ENCODE measurements at regions not wholly inside any gene's neighbourhood (a gene's known extent, or its start where the extent isn't known, plus 50 kb on each side); places are given as distances from the start of the nearest gene placed in this dataset.
"Not testable (repeated sequence)": the region's sequence is repeated elsewhere in the genome, so short reads cannot be mapped to it uniquely, and the experiment has no call there.

DNA sequence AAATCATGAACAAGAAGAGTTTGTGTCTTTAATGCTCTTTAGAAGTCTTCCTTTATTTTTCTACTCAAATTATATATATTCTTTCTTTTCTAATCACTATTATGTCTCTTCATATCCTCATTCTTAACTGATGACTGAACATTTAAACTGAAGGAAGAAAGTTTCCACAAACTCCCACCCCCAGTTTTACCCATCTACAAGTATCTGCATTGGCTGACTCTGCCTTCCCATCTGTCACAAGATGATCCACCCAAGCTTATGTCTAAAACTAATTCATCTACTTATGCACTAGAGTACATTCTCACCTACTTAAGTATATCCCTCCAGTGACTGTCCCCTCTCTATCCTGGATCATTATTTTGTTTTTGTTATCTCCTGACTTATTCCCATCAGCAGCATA is 344.5 kb downstream of the PRR16 start:
- H3K27me3 ChIP-seq (ENCODE audit: control insufficient read depth in 1 of 2, insufficient read depth in 2 of 2, low read length in 2 of 2): no peaks in the 10 kb centered on the region
- no peak overlapping the region for H3K4me3 ChIP-seq (ENCODE audit: low read length in 2 of 2)
- H3K27ac ChIP-seq (ENCODE audit: low read length): no peak overlapping the region
- no peaks in the 10 kb centered on the region for H3K9me3 ChIP-seq (ENCODE audit: control insufficient read depth in 2 of 2, low read length in 2 of 2)
- no peaks in the 10 kb centered on the region for H3K36me3 ChIP-seq (ENCODE audit: control insufficient read depth in 2 of 2, insufficient read depth in 2 of 2, low read length in 2 of 2)
- no peak overlapping the region for H3K9ac ChIP-seq (ENCODE audit: low read length in 2 of 2)
- H3K4me1 ChIP-seq (ENCODE audit: control insufficient read depth, insufficient read depth, low read length): no peaks in the 10 kb centered on the region

DNA sequence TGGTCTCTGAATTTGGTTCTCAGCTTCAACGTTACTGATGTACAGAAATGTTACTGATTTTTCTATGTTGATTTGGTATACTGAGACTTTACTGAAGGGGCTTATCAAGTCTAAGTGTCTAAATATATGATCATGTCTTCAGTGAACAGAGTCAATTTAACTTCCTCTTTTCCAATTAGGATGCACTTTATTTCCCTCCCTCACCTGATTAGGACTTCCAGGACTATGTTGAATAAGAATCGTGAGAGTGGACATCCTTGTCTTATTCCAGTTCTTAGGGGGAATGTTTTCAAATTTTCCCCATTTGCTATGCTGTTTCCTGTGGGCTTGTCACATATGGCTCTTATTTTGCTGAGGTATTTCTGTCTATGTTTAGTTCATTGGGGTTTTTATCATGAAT is 349.5 kb downstream of the PRR16 start:
- H3K4me3 ChIP-seq (ENCODE audit: low read length in 2 of 2): no peak overlapping the region
- H3K4me1 ChIP-seq (ENCODE audit: control insufficient read depth, insufficient read depth, low read length): no peaks in the 10 kb centered on the region

DNA sequence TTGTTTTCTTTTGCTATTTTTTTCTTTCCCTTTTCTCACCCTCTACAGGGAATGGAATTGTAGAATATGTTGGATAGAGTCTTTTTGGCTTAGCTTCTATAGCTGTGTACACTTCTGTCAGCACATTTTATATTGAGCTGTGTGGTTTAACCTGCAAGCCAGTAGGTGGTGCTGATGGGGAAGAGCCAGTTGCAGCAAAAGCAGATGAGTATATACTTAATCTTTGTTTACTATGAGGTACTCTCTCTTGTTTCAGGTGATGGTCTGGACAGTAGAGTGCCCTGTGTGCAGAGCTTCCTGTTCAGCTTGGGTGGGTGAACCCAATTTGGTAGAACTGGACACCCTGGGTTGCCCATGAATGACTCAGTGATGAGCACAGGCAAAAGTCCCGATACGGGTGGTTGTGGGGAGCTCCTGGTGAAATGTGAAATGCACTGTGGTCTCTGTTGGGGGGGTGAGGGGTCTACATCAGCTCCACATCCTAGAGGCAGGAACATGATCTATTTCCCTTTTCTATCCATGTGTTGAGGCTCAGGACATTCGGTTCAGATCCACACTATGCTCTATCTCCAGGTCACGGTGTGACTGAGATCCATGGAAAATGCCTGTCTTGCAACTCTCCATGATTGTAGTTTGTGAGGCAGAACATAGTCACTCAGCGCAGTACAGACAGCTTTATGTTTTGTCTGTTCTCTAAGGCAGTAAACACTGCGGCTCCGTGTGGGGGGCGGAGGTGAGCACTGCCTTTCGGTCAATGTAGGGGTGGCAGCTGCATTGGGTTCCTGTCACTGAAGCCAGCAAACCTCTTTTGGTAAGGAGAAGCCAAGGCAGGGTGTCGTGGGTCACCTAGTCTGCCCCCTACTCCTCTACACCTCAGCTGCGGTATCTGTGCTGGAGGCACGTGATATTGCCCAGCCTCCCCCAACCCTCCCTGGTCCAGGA is 353.2 kb downstream of the PRR16 start:
- H3K4me1 ChIP-seq (ENCODE audit: control insufficient read depth, insufficient read depth, low read length): no peaks in the 10 kb centered on the region
- H3K4me3 ChIP-seq (ENCODE audit: low read length in 2 of 2): no peak overlapping the region
- no peaks in the 10 kb centered on the region for H3K27me3 ChIP-seq (ENCODE audit: control insufficient read depth in 1 of 2, insufficient read depth in 2 of 2, low read length in 2 of 2)
- peaks cover 0 to 2% of the 10 kb centered on the region in 2 donors for H3K9me3 ChIP-seq (ENCODE audit: control insufficient read depth in 2 of 2, low read length in 2 of 2)
- no peaks in the 10 kb centered on the region for H3K36me3 ChIP-seq (ENCODE audit: control insufficient read depth in 2 of 2, insufficient read depth in 2 of 2, low read length in 2 of 2)
- H3K9ac ChIP-seq (ENCODE audit: low read length in 2 of 2): no peak overlapping the region
- no peak overlapping the region for H3K27ac ChIP-seq (ENCODE audit: low read length)

More for the DNA sequence above, 349.5 kb downstream of the PRR16 start:
- H3K36me3 ChIP-seq (ENCODE audit: control insufficient read depth in 2 of 2, insufficient read depth in 2 of 2, low read length in 2 of 2): no peaks in the 10 kb centered on the region
- H3K9me3 ChIP-seq (ENCODE audit: control insufficient read depth in 2 of 2, low read length in 2 of 2): no peaks in the 10 kb centered on the region
- no peak overlapping the region for H3K27ac ChIP-seq (ENCODE audit: low read length)
- no peak overlapping the region for H3K9ac ChIP-seq (ENCODE audit: low read length in 2 of 2)
- no peaks in the 10 kb centered on the region for H3K27me3 ChIP-seq (ENCODE audit: control insufficient read depth in 1 of 2, insufficient read depth in 2 of 2, low read length in 2 of 2)

GRCh38 chr5:120818128-120818527 is 354.0 kb downstream of the PRR16 start:
- H3K36me3 ChIP-seq (ENCODE audit: control insufficient read depth in 2 of 2, insufficient read depth in 2 of 2, low read length in 2 of 2): no peaks in the 10 kb centered on the region
- no peaks in the 10 kb centered on the region for H3K27me3 ChIP-seq (ENCODE audit: control insufficient read depth in 1 of 2, insufficient read depth in 2 of 2, low read length in 2 of 2)
- H3K9me3 ChIP-seq (ENCODE audit: control insufficient read depth in 2 of 2, low read length in 2 of 2): peaks cover 0 to 2% of the 10 kb centered on the region in 2 donors
- no peaks in the 10 kb centered on the region for H3K4me1 ChIP-seq (ENCODE audit: control insufficient read depth, insufficient read depth, low read length)
- no peak overlapping the region for H3K9ac ChIP-seq (ENCODE audit: low read length in 2 of 2)
- H3K4me3 ChIP-seq (ENCODE audit: low read length in 2 of 2): no peak overlapping the region
- no peak overlapping the region for H3K27ac ChIP-seq (ENCODE audit: low read length)

- H3K27me3 ChIP-seq (ENCODE audit: control insufficient read depth in 1 of 2, insufficient read depth in 2 of 2, low read length in 2 of 2): no peaks in the 10 kb centered on the region
- no peaks in the 10 kb centered on the region for H3K36me3 ChIP-seq (ENCODE audit: control insufficient read depth in 2 of 2, insufficient read depth in 2 of 2, low read length in 2 of 2)
- no peak overlapping the region for H3K9ac ChIP-seq (ENCODE audit: low read length in 2 of 2)
- H3K4me1 ChIP-seq (ENCODE audit: control insufficient read depth, insufficient read depth, low read length): no peaks in the 10 kb centered on the region
- no peak overlapping the region for H3K27ac ChIP-seq (ENCODE audit: low read length)
- H3K9me3 ChIP-seq (ENCODE audit: control insufficient read depth in 2 of 2, low read length in 2 of 2): peaks cover 0 to 2% of the 10 kb centered on the region in 2 donors
- H3K4me3 ChIP-seq (ENCODE audit: low read length in 2 of 2): no peak overlapping the region
Observed at GRCh38 chr5:120823328-120823727, 359.2 kb downstream of the PRR16 start.

GRCh38 chr5:120831646-120832045 is 367.5 kb downstream of the PRR16 start:
- H3K27me3 ChIP-seq (ENCODE audit: control insufficient read depth in 1 of 2, insufficient read depth in 2 of 2, low read length in 2 of 2); H3K4me3 ChIP-seq (ENCODE audit: low read length in 2 of 2); H3K9ac ChIP-seq (ENCODE audit: low read length in 2 of 2); H3K4me1 ChIP-seq (ENCODE audit: control insufficient read depth, insufficient read depth, low read length); H3K36me3 ChIP-seq (ENCODE audit: control insufficient read depth in 2 of 2, insufficient read depth in 2 of 2, low read length in 2 of 2); H3K27ac ChIP-seq (ENCODE audit: low read length); H3K9me3 ChIP-seq (ENCODE audit: control insufficient read depth in 2 of 2, low read length in 2 of 2): not testable (repeated sequence)

- Histone ChIP-seq H3K27ac (ENCODE audit: low read length) (no peak overlapping the region), H3K9me3 (ENCODE audit: control insufficient read depth in 2 of 2, low read length in 2 of 2) (no peaks in the 10 kb centered on the region), H3K9ac (ENCODE audit: low read length in 2 of 2) (no peak overlapping the region), H3K36me3 (ENCODE audit: control insufficient read depth in 2 of 2, insufficient read depth in 2 of 2, low read length in 2 of 2) (no peaks in the 10 kb centered on the region), H3K4me1 (ENCODE audit: control insufficient read depth, insufficient read depth, low read length) (no peaks in the 10 kb centered on the region), H3K4me3 (ENCODE audit: low read length in 2 of 2) (no peak overlapping the region), H3K27me3 (ENCODE audit: control insufficient read depth in 1 of 2, insufficient read depth in 2 of 2, low read length in 2 of 2) (no peaks in the 10 kb centered on the region)
Observed at GRCh38 chr5:120841830-120842229, 377.7 kb downstream of the PRR16 start.

GRCh38 chr5:120843390-120843980 is 379.4 kb downstream of the PRR16 start:
- H3K36me3 ChIP-seq (ENCODE audit: control insufficient read depth in 2 of 2, insufficient read depth in 2 of 2, low read length in 2 of 2): no peaks in the 10 kb centered on the region
- H3K27ac ChIP-seq (ENCODE audit: low read length): no peak overlapping the region
- no peak overlapping the region for H3K9ac ChIP-seq (ENCODE audit: low read length in 2 of 2)
- H3K4me1 ChIP-seq (ENCODE audit: control insufficient read depth, insufficient read depth, low read length): no peaks in the 10 kb centered on the region
- H3K9me3 ChIP-seq (ENCODE audit: control insufficient read depth in 2 of 2, low read length in 2 of 2): no peaks in the 10 kb centered on the region
- no peaks in the 10 kb centered on the region for H3K27me3 ChIP-seq (ENCODE audit: control insufficient read depth in 1 of 2, insufficient read depth in 2 of 2, low read length in 2 of 2)
- H3K4me3 ChIP-seq (ENCODE audit: low read length in 2 of 2): no peak overlapping the region

DNA sequence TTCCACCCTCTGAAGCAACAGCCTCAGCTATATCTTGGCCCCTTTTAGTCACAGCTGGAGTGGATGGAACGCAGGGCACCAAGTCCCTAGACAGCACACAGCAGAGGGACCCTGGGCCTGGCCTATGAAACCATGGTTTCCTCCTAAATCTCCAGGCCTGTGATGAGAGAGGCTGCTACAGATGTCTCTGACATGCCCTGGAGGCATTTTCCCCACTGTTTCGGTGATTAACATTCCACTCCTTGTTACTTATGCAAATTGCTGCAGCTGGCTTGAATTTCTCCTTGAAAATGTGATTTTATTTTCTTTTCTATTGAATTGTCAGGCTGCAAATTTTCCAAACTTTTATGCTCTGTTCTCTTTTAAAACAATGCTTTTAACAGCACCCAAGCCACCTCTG is 384.8 kb downstream of the PRR16 start:
- no peak overlapping the region for H3K27ac ChIP-seq (ENCODE audit: low read length)
- H3K9me3 ChIP-seq (ENCODE audit: control insufficient read depth in 2 of 2, low read length in 2 of 2): no peaks in the 10 kb centered on the region
- no peaks in the 10 kb centered on the region for H3K27me3 ChIP-seq (ENCODE audit: control insufficient read depth in 1 of 2, insufficient read depth in 2 of 2, low read length in 2 of 2)
- H3K4me3 ChIP-seq (ENCODE audit: low read length in 2 of 2): no peak overlapping the region
- no peaks in the 10 kb centered on the region for H3K4me1 ChIP-seq (ENCODE audit: control insufficient read depth, insufficient read depth, low read length)
- H3K9ac ChIP-seq (ENCODE audit: low read length in 2 of 2): no peak overlapping the region
- H3K36me3 ChIP-seq (ENCODE audit: control insufficient read depth in 2 of 2, insufficient read depth in 2 of 2, low read length in 2 of 2): no peaks in the 10 kb centered on the region

GRCh38 chr5:120852222-120852860 is 388.2 kb downstream of the PRR16 start:
- H3K9ac ChIP-seq (ENCODE audit: low read length in 2 of 2): no peak overlapping the region

More at GRCh38 chr5:120852222-120852860, 388.2 kb downstream of the PRR16 start:
- Histone ChIP-seq H3K9me3 (ENCODE audit: control insufficient read depth in 2 of 2, low read length in 2 of 2) (no peaks in the 10 kb centered on the region), H3K27ac (ENCODE audit: low read length) (no peak overlapping the region), H3K4me1 (ENCODE audit: control insufficient read depth, insufficient read depth, low read length) (no peaks in the 10 kb centered on the region), H3K36me3 (ENCODE audit: control insufficient read depth in 2 of 2, insufficient read depth in 2 of 2, low read length in 2 of 2) (no peaks in the 10 kb centered on the region), H3K4me3 (ENCODE audit: low read length in 2 of 2) (no peak overlapping the region), H3K27me3 (ENCODE audit: control insufficient read depth in 1 of 2, insufficient read depth in 2 of 2, low read length in 2 of 2) (no peaks in the 10 kb centered on the region)
